Fibroblast of skin of back (primary cell): ENCODE measurements at regions not wholly inside any gene's neighbourhood (a gene's known extent, or its start where the extent isn't known, plus 50 kb on each side); places are given as distances from the start of the nearest gene placed in this dataset.
A peak's percentile ranks its signal among the peaks of the same experiment; 100 is the strongest.
"Not testable (repeated sequence)": the region's sequence is repeated elsewhere in the genome, so short reads cannot be mapped to it uniquely, and the experiment has no call there.

ENCODE experiments used
- DNase-seq: peaks from one replicate; pipeline ENCODE4 v3.0.0-alpha.2; 2013

DNA sequence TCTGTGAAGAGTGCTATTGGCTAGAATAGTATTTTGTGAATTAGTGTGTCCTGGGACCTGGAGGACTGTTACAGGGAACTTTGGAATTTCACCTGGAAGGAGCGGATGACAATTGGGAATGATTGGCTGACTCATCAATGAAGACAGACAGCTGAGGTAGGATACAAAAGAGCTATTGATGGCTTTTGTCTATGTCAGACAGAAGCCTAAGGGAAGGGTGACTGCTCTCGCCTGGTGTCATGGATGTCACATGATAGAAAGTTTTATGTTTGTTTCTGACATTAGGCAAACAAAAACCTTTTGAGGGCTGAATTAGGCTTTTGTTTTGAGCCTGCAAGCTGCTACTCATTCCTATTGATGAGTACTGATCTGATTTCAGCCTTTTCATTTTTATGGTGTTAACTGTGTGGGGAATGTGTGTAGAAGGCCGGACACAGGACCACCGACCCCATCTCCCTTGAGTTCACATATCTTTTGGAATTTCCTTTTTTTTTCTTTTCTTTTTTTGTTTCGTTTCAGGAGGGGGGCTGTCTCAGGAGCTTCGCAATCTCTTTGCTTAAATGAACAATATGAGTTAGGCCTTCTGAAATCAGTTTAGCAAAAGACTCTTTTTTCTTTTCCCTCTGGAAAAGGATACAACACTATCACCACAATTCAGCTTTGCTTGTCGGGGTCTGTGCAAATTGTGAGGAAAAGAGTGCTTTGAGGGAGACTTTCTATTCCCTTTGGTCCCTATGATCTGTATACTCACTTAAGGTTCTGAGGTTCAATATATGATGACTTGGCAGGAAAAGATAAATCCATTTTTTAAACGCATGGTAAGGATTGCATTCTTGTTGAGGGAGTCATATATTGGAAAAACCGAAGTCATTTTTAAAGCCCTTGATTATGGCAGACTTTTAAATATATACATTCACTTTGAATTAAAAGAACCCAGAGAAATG, 207.9 kb upstream of the FIGN start:
- no peak for DNase-seq

DNA sequence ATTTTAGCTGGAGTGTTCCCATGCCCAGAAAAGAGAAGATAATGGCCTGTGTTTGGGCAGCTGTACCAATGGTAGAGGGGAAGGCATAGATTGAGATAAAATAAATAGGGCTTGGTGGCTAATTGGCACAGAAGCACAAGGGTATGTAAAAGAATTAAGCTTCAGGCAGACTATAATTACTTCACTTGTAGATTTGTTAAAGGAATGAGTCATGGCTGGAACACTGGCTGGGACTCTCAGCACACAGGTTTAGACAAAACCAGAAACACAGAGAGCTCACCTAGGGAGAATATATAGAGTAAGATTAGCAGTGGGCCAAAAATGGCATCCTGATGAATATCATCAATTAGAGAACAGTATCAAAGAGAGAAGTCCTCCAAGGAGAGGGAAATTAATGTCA, 198.3 kb upstream of the FIGN start:
- DNase-seq, result no peak

DNA sequence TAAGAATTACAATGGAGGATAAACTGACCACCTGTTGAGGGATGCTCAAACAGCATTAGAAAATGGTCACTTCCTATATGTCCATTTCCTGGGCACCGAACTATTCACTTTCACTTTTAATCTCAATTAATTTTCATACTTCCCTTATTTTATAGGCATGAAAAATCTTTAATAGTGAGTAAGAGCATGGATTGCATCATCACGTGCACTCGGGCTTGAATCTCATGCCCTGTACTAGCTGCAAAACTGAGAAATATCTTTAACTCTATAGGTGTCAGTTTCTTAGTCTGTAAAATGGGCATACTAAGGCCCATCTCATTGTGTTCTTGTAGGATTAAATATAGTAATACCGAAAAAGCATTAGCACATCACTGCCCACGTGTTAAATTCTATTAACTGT, 183.9 kb upstream of the FIGN start:
- DNase-seq, result no peak

DNA sequence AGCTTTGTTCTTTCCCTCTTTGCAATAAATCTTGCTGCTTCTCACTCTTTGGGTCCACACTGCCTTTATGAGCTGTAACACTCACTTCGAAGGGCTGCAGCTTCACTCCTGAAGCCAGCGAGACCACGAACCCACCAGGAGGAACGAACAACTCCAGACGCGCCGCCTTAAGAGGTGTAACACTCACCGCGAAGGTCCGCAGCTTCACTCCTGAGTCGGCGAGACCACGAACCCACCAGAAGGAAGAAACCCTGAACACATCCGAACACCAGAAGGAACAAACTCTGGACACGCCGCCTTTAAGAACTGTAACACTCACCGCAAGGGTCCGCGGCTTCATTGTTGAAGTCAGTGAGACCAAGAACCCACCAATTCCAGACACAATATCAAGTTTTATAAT, 178.7 kb upstream of the FIGN start:
- not testable (repeated sequence) for DNase-seq

DNA sequence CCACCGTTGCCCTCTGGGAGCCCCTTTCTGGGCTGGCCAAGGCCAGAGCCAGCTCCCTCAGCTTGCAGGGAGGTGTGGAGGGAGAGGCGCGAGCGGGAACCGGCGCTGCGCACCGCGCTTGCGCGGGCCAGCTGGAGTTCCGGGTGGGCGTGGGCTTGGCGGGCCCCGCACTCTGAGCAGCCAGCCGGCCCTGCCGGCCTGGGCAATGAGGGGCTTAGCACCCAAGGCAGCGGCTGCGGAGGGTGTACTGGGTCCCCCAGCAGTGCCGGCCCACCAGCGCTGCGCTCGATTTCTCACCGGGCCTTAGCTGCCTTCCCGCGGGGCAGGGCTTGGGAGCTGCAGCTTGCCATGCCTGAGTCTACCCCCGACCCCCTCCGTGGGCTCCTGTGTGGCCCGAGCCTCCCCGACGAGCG, 177.7 kb upstream of the FIGN start:
- not testable (repeated sequence) for DNase-seq

DNA sequence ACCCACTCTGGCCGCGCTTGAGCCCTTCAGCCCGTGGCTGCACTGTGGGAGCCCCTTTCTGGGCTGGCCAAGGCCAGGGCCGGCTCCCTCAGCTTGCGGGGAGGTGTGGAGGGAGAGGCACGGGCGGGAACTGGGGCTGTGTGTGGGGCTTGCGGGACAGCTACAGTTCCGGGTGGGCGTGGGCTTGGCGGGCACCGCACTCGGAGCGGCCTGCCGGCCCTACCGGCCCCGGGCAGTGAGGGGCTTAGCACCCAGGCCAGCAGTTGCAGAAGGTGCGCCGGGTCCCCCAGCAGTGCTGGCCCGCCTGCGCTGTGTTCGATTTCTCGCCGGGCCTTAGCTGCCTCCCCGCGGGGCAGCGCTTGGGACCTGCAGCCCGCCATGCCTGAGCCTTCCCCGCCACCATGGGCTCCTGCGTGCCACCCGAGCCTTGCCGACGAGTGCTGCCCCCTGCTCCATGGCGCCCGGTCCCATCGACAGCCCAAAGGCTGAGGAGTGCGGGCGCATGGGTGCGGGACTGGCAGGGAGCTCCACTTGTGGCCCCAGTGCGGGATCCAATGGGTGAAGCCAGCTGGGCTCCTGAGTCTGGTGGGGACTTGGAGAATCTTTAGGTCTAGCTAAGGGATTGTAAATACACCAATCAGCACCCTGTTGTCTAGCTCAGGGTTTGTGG, 173.7 kb upstream of the FIGN start:
- DNase-seq, result no peak

DNA sequence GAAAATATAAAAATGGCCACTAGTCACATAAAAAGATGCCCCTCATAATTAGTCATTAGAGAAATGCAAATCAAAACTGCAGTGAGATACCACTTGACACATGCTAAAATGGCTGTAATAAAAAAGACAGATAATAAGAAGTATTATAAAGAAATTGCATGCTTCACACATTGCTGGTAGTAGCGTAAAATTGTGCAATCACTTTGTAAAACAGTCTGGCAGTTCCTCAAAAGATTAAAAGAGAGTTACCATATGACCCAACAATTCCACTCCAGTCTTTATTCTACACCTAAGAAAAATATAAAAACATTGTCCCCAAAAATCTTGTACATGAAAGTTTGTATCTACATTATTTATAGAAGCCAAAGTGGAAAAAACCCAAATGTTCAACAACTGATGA, 170.6 kb upstream of the FIGN start:
- DNase-seq, result no peak

DNA sequence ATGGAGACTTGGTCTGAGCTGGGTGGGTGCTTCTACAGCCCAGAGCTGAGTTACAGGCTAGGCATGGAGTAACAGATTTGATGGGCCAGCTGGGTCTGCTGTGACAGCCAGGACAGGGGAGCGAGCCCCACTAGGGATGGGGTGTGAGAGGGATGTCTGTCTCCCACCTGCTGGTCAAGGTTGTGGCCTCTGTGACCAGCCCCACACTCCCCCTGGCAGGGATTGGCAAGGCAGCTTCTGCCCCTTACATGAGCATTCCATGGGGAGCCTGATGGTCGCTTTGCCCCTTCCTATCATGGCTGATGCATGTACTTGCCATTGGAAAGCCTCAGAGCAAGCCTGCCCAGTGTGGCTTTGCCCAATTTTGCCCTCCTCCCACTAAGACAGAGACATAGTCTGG, 162.0 kb upstream of the FIGN start:
- DNase-seq, result no peak

DNA sequence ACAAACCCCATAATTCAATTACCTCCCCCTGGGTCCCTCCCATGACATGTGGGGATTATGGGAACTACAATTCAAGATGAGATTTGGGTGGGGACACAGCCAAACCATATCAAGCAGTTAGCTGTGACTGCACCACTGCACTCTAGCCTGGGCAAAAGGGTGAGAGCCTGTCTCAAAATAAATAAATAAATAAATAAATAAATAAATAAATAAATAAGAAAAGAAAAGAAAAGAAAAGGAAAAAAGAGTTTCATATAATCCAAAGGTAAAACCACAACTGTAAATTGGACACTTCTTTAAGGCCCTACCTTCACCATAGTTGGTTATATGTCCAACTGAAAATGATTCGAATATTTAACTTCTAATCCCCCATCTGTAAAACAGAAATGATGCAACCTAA, 157.6 kb upstream of the FIGN start:
- DNase-seq, result not testable (repeated sequence)

DNA sequence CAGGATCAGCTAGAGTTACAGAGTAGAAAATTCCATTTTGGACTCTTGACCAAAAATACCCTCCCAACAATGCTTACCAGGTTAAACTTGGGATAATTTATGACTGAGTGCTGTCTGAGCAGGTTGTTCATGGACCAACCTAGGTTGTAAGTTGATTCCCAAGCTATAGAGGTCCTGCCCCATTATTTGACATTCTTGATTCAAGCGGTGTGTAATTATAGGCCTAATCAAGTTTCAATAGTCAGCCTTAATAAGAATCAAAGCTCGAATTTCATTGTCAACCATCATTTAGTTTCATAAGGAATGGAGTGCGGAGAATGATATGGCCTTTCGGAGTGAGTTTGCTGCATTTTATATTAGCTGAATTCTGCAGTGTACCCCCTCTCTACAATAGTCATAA, 152.8 kb upstream of the FIGN start:
- DNase-seq, result no peak

DNA sequence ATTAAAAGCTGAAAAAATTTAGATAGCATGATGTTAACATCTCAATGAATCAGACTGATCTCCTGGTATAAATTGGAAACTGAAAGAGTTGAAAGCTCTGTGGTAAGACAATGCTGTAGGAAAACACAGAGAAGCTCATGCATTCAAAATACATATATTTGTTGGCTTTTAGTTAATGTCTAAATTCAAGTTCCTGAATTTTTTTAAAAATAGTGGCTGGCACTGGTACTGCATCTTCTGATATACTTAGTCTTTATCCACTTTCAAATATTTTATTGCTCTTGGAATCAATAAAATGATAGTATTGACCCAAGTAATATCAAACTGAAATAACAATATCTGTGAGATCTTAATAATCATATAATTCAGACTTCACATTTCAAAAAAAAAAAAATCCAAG, 151.4 kb upstream of the FIGN start:
- no peak for DNase-seq

DNA sequence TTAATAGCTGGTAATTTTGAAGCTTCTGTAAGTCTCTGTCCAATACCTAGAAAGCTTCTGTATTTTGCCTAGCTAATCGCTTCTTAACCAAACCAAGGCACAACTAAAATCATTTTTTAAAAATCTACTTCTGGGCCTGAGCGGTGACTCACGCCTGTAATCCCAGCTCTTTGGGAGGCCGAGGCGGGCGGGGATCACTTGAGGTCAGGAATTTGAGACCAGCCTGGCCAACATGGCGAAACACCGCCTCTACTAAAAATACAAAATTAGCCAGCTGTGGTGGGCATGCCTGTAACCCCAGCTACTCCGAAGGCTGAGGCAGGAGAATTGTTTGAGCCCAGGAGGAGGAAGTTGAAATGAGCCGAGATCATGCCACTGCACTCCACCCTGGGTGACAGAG, 148.6 kb upstream of the FIGN start:
- peak; percentile 11 for DNase-seq

DNA sequence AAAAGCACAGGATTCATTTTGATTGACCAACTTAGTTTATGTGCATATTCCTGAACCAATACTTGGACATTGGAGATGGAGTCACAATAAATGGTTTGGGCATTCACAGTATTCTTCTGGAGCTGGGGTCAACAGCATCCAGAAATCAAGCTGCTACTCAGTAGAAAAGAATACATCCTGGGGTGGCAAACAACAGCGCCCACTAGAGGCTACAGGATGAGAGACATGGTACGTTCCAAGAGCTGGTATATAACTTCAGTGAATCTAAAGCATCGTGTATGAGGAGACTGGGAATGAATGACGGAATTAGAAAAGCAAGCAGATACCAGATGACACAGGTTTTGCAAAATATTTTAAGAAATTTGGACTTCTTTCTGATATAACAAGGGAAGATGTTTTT, 142.9 kb upstream of the FIGN start:
- DNase-seq, result peak; percentile 6

DNA sequence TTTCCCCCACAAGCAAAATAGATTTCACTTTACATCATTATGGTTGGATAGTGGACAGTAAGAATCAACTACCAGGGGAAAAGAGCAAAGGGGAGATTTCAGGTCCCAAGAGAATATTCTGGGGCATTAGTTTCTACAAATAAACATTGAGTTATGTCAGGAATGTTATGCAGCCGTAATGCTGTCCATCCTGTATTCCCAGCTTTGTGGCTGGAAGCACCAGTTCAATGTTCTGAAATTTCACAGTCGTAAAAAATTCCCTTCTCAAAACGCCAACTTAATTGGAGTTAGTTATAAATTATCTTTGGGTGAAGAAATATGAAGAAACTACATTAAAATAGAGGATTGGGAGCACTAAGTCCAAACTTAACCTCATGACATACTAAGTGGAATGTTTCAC, 141.5 kb upstream of the FIGN start:
- peak; percentile 81 for DNase-seq

DNA sequence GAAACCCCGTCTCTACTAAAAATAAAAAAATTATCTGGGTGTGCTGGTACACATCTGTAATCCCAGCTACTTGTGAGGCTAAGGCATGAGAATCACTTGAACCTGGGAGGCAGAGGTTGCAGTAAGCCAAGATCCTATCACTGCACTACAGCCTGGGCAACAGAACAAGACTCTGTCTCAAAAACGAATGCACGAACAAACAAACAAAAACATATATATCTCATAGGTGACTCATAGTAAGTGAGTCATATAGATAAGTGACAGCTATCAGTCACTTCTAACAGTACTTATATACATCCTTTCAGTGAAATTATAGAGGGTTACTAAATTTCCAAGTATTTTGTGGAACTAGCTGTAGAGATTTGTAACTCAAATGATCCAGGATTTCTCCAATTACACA, 127.3 kb upstream of the FIGN start:
- no peak for DNase-seq

DNA sequence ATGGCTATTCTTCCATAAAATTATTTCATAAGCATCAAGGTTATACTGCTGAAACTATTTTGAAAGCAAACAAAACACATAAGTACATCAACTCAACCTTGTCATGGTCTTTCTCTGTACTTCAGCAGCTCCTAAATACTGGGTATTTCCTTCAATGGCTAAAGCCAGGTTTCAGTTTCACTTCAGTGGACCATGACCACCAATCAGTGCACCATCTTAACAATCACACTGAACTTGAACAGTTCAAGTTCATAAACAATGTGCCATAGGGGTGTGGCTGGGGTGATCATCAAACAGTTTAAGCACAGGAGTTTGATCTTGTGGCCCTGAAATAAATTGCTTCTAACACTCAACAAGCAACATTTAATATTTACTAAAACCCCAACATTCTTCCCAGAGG, 124.1 kb upstream of the FIGN start:
- no peak for DNase-seq

DNA sequence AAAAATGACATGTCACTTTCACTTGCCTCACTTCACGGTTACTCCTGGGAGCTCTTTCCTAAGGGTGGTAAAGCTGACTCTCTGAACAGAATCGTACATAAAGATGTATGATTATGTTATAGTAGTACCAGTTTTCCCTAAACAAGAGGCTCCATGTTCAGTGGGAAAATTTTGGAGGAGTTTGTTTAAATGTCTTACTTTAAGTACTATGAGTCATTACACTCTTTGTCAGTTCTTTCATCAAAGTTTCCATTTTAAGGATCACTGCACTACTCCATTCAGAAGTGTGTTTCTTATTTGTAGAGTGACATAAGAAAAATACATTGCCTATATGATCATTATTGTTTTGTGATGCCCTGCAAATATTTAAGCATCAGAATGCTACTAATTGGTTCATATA, 121.1 kb upstream of the FIGN start:
- DNase-seq, result no peak

DNA sequence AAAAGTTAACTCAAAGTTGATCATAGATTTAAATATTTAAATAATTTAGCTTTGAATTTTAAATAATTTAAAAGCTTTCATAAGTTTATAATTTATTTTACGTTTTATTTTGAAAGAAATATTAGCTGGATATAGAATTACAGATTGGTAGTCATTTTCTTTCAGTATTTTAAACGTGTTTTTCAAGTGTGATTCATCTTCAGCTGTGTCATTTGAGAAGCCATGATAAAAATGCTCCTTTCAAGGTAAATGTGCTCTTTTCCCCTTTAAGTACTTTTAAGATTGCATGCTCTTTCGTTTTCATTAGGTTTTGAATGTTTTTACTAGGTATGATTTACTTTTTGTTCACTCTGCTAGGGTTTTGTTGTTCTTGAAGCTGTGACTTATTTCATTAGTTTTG, 116.8 kb upstream of the FIGN start:
- DNase-seq, result no peak

DNA sequence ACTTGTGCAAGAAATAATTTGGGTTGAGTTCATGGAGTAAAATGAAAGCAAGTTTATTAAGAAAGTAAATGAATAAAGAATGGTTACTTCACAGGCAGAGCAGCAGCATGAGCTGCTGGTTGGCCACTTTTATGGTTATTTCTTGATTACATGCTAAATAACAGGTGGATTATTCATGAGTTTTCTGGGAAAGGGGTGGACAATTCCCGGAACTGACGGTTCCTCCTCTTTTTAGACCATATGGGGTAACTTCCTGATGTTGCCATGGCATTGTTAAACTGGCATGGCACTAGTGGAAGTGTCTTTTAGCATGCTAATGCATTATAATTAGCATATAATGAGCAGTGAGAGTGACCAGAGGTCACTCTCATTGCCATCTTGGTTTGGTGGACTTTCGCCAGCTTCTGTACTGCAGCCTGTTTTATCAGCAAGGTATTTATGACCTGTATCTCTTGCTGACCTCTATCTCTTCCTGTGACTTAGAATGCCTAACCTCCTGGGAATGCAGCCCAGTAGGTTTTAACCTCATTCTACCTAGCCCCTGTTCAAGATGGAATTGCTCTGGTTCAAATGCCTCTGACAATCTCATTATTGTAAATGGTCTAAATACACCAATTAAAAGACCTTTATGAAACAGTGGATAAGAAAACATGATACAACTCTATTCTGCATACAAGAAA, 114.1 kb upstream of the FIGN start:
- no peak for DNase-seq

DNA sequence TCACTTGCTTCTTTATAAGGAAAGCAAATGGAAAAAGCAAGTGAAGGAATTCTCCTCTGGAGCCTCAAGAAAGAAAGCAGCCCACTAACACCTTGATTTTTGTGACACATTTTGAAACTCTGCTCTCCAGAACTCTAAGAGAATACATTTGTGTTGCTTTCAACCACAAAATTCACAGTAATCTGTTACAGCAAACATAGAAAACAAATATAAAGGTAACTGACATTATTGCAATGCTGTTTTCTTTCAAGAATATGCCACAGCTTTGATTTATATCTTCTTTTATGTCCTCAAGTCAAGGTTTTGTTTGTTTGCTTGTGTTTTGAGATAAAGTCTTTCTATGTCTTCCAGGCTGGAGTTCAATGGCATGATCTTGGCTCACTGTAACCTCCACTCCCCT, 103.1 kb upstream of the FIGN start:
- DNase-seq, result no peak

DNA sequence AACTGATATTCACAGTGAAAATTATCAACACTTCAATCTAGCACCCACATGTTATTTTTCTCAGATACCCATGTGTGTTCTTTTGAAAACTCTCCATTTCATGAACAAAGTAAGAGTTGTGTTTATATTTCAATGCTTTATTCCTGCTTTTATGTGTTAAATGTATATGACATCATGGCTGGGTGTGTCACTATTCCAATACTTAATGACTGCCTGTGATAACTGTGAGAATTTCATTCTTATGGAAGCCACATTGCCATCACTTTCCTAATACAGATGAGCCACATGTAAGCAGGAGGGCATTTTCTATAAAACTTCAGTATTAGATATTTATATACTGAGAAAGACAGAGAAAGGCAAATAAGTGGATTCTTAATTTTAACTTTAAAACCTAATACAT, 100.4 kb upstream of the FIGN start:
- no peak for DNase-seq

DNA sequence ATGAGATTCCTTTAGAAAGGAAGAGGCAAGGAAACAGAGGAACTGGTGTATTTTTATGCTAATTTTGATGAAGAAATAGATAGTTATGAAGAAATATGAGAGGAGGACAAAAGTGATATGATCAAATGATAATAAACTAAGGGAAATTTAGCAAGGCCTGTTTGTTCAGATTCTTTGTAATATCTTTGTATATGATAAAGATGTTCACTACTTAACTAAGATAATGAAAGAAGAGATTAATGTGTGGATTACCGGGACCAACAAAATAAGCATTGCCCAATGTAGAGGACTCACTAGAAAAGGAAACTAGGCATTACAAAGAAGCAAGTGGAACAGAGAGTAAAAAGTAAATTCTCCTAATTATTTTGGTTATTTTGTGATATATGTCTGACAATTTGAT, 99.0 kb upstream of the FIGN start:
- DNase-seq, result no peak

DNA sequence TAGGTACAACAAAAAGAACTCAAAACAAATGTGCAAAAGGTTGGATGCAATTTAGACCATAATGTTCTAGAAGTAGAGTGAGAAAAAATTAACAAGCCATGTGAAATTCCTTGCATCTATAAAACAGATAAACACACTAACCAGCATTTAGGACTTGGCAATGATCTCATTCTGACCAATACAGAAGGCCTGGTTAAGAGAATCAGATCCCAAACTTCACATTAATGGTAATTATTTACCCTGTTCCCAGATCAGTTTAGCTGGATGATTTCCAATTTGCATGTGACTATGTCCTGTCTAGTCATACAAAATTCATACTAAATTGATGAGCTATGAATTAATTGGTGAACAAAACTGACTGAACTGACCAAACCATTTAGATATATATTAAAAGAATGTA, 98.4 kb upstream of the FIGN start:
- no peak for DNase-seq

DNA sequence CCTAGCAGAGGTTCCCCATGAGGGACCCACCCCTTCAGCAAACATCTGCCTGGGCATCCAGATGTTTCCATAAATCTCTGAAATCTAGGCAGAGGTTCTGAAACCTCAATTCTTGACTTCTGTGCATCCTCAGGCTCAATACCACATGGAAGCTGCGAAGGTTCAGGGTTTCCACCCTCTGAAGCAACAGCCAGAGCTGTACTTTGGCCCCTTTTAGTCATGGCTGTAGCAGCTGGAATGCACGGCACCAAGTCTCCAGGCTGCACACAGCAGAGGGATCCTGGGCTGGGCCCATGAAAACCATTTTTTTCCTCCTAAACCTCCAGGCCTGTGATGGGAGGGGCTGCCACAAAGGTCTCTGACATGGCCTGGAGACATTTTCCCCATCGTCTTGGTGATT, 93.0 kb upstream of the FIGN start:
- DNase-seq, result no peak
